H9 (cell line): ENCODE measurements at regions not wholly inside any gene's neighbourhood (a gene's known extent, or its start where the extent isn't known, plus 50 kb on each side); places are given as distances from the start of the nearest gene placed in this dataset.

Experiments
- DNase-seq: peaks from one replicate; pipeline ENCODE4 v3.0.0-alpha.2; 2017
- H2AFZ ChIP-seq: one replicate; pipeline ENCODE4 v1.6.1; 2013; ENCODE audit warnings: mild to moderate bottlenecking, low read length, control low read depth, moderate library complexity
- H2AK5ac ChIP-seq: 2 replicates; pipeline ENCODE4 v1.6.1; 2013; ENCODE audit warnings: low read length, control low read depth, mixed read lengths; ENCODE audit not compliant: insufficient read length
- H2BK120ac ChIP-seq: one replicate; pipeline ENCODE4 v1.6.1; 2013; ENCODE audit warnings: low read depth, mild to moderate bottlenecking, low read length, control low read depth, inconsistent platforms; ENCODE audit not compliant: poor library complexity, severe bottlenecking
- H2BK12ac ChIP-seq: 2 replicates; pipeline ENCODE4 v1.6.1; 2013; ENCODE audit warnings: low read length, control low read depth, mixed read lengths, low read depth; ENCODE audit not compliant: insufficient read length
- H2BK15ac ChIP-seq: 2 replicates; pipeline ENCODE4 v1.6.1; 2013; ENCODE audit warnings: low read depth, low read length, control low read depth
- H2BK20ac ChIP-seq: one replicate; pipeline ENCODE4 v1.6.1; 2013; ENCODE audit warnings: low read depth, mild to moderate bottlenecking, low read length, control low read depth, inconsistent platforms; ENCODE audit not compliant: poor library complexity, severe bottlenecking
- H2BK5ac ChIP-seq: 2 replicates; pipeline ENCODE4 v1.6.1; 2013; ENCODE audit warnings: low read length, control low read depth, mixed read lengths; ENCODE audit not compliant: insufficient read length
- H3K14ac ChIP-seq: 2 replicates; pipeline ENCODE4 v1.6.1; 2013; ENCODE audit warnings: low read length, control low read depth; ENCODE audit not compliant: insufficient read depth
- H3K18ac ChIP-seq: 2 replicates; pipeline ENCODE4 v1.6.1; 2013; ENCODE audit warnings: low read depth, mild to moderate bottlenecking, mixed read lengths, low read length, control low read depth; ENCODE audit not compliant: insufficient read length
- H3K23ac ChIP-seq: 2 replicates; pipeline ENCODE4 v1.6.1; 2013; ENCODE audit warnings: low read length, control low read depth, mixed read lengths, low read depth; ENCODE audit not compliant: insufficient read length
- H3K23me2 ChIP-seq: 2 replicates; pipeline ENCODE4 v1.6.1; 2013; ENCODE audit warnings: low read depth, mild to moderate bottlenecking, mixed read lengths, low read length, control low read depth; ENCODE audit not compliant: insufficient read length, poor library complexity, severe bottlenecking
- H3K27ac ChIP-seq: 2 replicates; pipeline ENCODE4 v1.5.1; 2013; ENCODE audit warnings: low read length, control low read depth, mixed read lengths, low read depth; ENCODE audit not compliant: insufficient read length
- H3K27me3 ChIP-seq: 2 replicates; pipeline ENCODE4 v1.6.1; 2013; ENCODE audit warnings: low read length, control low read depth, inconsistent platforms; ENCODE audit not compliant: insufficient read depth
- H3K4ac ChIP-seq: 2 replicates; pipeline ENCODE4 v1.6.1; 2013; ENCODE audit warnings: low read depth, mild to moderate bottlenecking, control low read depth, inconsistent platforms, low read length, moderate library complexity
- H3K4me1 ChIP-seq: 2 replicates; pipeline ENCODE4 v1.6.1; 2013; ENCODE audit warnings: low read length, control low read depth, inconsistent platforms; ENCODE audit not compliant: insufficient read depth
- H3K4me2 ChIP-seq: 2 replicates; pipeline ENCODE4 v1.6.1; 2013; ENCODE audit warnings: low read length, control low read depth, mixed read lengths; ENCODE audit not compliant: insufficient read length, insufficient read depth
- H3K56ac ChIP-seq: 2 replicates; pipeline ENCODE4 v1.6.1; 2013; ENCODE audit warnings: low read depth, mild to moderate bottlenecking, mixed read lengths, low read length, control low read depth; ENCODE audit not compliant: insufficient read length
- H3K79me1 ChIP-seq: 2 replicates; pipeline ENCODE4 v1.6.1; 2013; ENCODE audit warnings: low read depth, mild to moderate bottlenecking, moderate library complexity, low read length, control low read depth, inconsistent platforms; ENCODE audit not compliant: insufficient read depth, poor library complexity, severe bottlenecking
- H3K79me2 ChIP-seq: 2 replicates; pipeline ENCODE4 v1.6.1; 2013; ENCODE audit warnings: low read length, control low read depth, inconsistent platforms; ENCODE audit not compliant: insufficient read depth
- H3K9ac ChIP-seq: 2 replicates; pipeline ENCODE4 v1.6.1; 2013; ENCODE audit warnings: low read length, control low read depth, mixed read lengths; ENCODE audit not compliant: insufficient read length; ENCODE audit errors: extremely low read depth
- H3K9me3 ChIP-seq: one replicate; pipeline ENCODE4 v1.6.1; 2013; ENCODE audit warnings: low read depth, low read length, inconsistent platforms; ENCODE audit not compliant: control insufficient read depth
- H3T11ph ChIP-seq: one replicate; pipeline ENCODE4 v1.6.1; 2013; ENCODE audit warnings: mild to moderate bottlenecking, low read length, control low read depth, inconsistent platforms
- H4K20me1 ChIP-seq: one replicate; pipeline ENCODE4 v1.6.1; 2013; ENCODE audit not compliant: control insufficient read depth, insufficient read length, insufficient read depth
- H4K5ac ChIP-seq: 2 replicates; pipeline ENCODE4 v1.6.1; 2013; ENCODE audit warnings: low read depth, mild to moderate bottlenecking, mixed read lengths, low read length, control low read depth; ENCODE audit not compliant: insufficient read length
- H4K8ac ChIP-seq: replicated peaks from 2 replicates; pipeline ENCODE4 v1.6.1; 2013; ENCODE audit warnings: low read length, control low read depth, mixed read lengths, low read depth; ENCODE audit not compliant: insufficient read length
- H4K91ac ChIP-seq: 2 replicates; pipeline ENCODE4 v1.6.1; 2013; ENCODE audit warnings: low read depth, mild to moderate bottlenecking, moderate library complexity, mixed read lengths, low read length, control low read depth; ENCODE audit not compliant: insufficient read length
- H3K27ac Mint-ChIP-seq, 3 experiments: 2 replicates in 2 of 3; 3 replicates in 1 of 3; pipeline ENCODE4 v1.8.0; 2020 to 2021; ENCODE audit warnings: mixed read lengths in 3 of 3, mild to moderate bottlenecking in 1 of 3, moderate library complexity in 1 of 3
- H3K27me3 Mint-ChIP-seq: 2 replicates; pipeline ENCODE4 v1.8.0; 2021; ENCODE audit warnings: low read depth, mild to moderate bottlenecking, moderate library complexity, mixed read lengths
- H3K36me3 Mint-ChIP-seq, 3 experiments: 2 replicates in 2 of 3; 3 replicates in 1 of 3; pipeline ENCODE4 v1.8.0; 2020 to 2021; ENCODE audit warnings: low read depth in 3 of 3, mixed read lengths in 3 of 3; ENCODE audit not compliant: insufficient read depth in 1 of 3
- H3K4me1 Mint-ChIP-seq, 2 experiments: 2 replicates each; pipeline ENCODE4 v1.8.0; 2020; ENCODE audit warnings: mixed read lengths in 2 of 2
- H3K4me3 Mint-ChIP-seq, 2 experiments: 2 replicates in 1 of 2; 3 replicates in 1 of 2; pipeline ENCODE4 v1.8.0; 2020 to 2021; ENCODE audit warnings: mild to moderate bottlenecking in 2 of 2, mixed read lengths in 2 of 2, moderate library complexity in 1 of 2
- H3K9me3 Mint-ChIP-seq, 2 experiments: 2 replicates in 1 of 2; 3 replicates in 1 of 2; pipeline ENCODE4 v1.8.0; 2020; ENCODE audit warnings: mild to moderate bottlenecking in 2 of 2, mixed read lengths in 2 of 2, moderate library complexity in 1 of 2
- CTCF ChIP-seq: fragments of 200-600 bp; sonication (generic); conservative IDR thresholded peaks from 3 replicates; pipeline ENCODE4 v1.8.0; 2021; ENCODE audit warnings: antibody characterized with exemption, mild to moderate bottlenecking
- WGBS: extraction: QIAGEN DNeasy Blood & Tissue Kit; methylation state at CpG from one replicate; pipeline ENCODE4 v1.1.7; 2013; ENCODE audit warnings: missing lambda C conversion rate, low lambda C conversion rate, mixed read lengths; ENCODE audit not compliant: insufficient read length; ENCODE audit errors: extremely low coverage; 5-methylcytosine and 5-hydroxymethylcytosine counted together

GRCh38 chr16:86080131-86080875, 181.3 kb downstream of the IRF8 start:
- Histone ChIP-seq H2BK15ac (no peak overlapping the region), H3T11ph (no peak overlapping the region), H3K9me3 (no peaks in the 10 kb centered on the region), H3K4me1 (no peaks in the 10 kb centered on the region), H3K4ac (no peak overlapping the region), H3K27me3 (no peaks in the 10 kb centered on the region), H4K91ac (no peak overlapping the region), H3K14ac (no peak overlapping the region), H2AFZ (no peak overlapping the region), H2BK20ac (no peak overlapping the region), H2BK5ac (no peak overlapping the region), H3K79me1 (no peaks in the 10 kb centered on the region), H4K8ac (no peak overlapping the region), H3K9ac (no peak overlapping the region), H2AK5ac (no peak overlapping the region), H2BK12ac (no peak overlapping the region), H4K5ac (no peak overlapping the region), H4K20me1 (peaks cover 2% of the 10 kb centered on the region), H3K56ac (no peak overlapping the region), H3K23ac (no peak overlapping the region), H3K18ac (no peak overlapping the region), H3K4me2 (no peak overlapping the region), H2BK120ac (no peak overlapping the region), H3K27ac (no peak overlapping the region), H3K23me2 (no peaks in the 10 kb centered on the region), H3K79me2 (no peaks in the 10 kb centered on the region)
- Mint-ChIP-seq H3K27ac (no peak overlapping the region), H3K27me3 (no peaks in the 10 kb centered on the region; the same call in 1 of the 2 replicates), H3K4me3 (no peak overlapping the region), H3K9me3 (no peaks in the 10 kb centered on the region), H3K4me1 (peaks cover 2 to 10% of the 10 kb centered on the region in 2 experiments), H3K36me3 (no peaks in the 10 kb centered on the region)
- no peak for TF ChIP-seq CTCF
- DNase-seq = peak; percentile 18
- no CpG with 5 or more reads among the region's 13 CpGs for WGBS
